HG03095 (cell line): ENCODE measurements at regions not wholly inside any gene's neighbourhood (a gene's known extent, or its start where the extent isn't known, plus 50 kb on each side); places are given as distances from the start of the nearest gene placed in this dataset.
"Not testable (repeated sequence)": the region's sequence is repeated elsewhere in the genome, so short reads cannot be mapped to it uniquely, and the experiment has no call there.

ENCODE experiments used
- ATAC-seq: cut with Tn5 transposase; IDR thresholded peaks from one replicate; pipeline ENCODE4 v1.9.1; 2021; ENCODE audit warnings: moderate library complexity; ENCODE audit not compliant: unreplicated experiment

GRCh38 chr17:63286254-63286653, 159.9 kb downstream of the CYB561 start:
- ATAC-seq = no peak

GRCh38 chr17:63287006-63287405, 159.1 kb downstream of the CYB561 start:
- ATAC-seq = not testable (repeated sequence)

- no peak for ATAC-seq
Observed at GRCh38 chr17:63289931-63290330, 156.2 kb downstream of the CYB561 start.

GRCh38 chr17:63290351-63290750, 155.8 kb downstream of the CYB561 start:
- ATAC-seq = no peak

- ATAC-seq = no peak
Observed at GRCh38 chr17:63290784-63291183, 155.3 kb downstream of the CYB561 start.

GRCh38 chr17:63291258-63291657, 154.8 kb downstream of the CYB561 start:
- ATAC-seq = no peak

- ATAC-seq = no peak
Observed at GRCh38 chr17:63292421-63292820, 153.7 kb downstream of the CYB561 start.

GRCh38 chr17:63293323-63294075, 152.6 kb downstream of the CYB561 start:
- ATAC-seq = no peak

- no peak for ATAC-seq
Observed at GRCh38 chr17:63294776-63295175, 151.3 kb downstream of the CYB561 start.

- ATAC-seq = no peak
Observed at GRCh38 chr17:63295288-63295687, 150.8 kb downstream of the CYB561 start.

- ATAC-seq = no peak
Observed at GRCh38 chr17:63295839-63296590, 150.1 kb downstream of the CYB561 start.

GRCh38 chr17:63298916-63299315, 147.2 kb downstream of the CYB561 start:
- ATAC-seq = not testable (repeated sequence)

GRCh38 chr17:63304704-63305261, 141.3 kb downstream of the CYB561 start:
- no peak for ATAC-seq

- no peak for ATAC-seq
Observed at GRCh38 chr17:63305857-63306256, 140.2 kb downstream of the CYB561 start.

GRCh38 chr17:63306855-63307254, 139.3 kb downstream of the CYB561 start:
- ATAC-seq = no peak

- ATAC-seq = no peak
Observed at GRCh38 chr17:63308272-63308671, 137.8 kb downstream of the CYB561 start.

GRCh38 chr17:63309021-63309420, 137.1 kb downstream of the CYB561 start:
- no peak for ATAC-seq

GRCh38 chr17:63311416-63311937, 134.6 kb downstream of the CYB561 start:
- ATAC-seq = no peak

- ATAC-seq = no peak
Observed at GRCh38 chr17:63314761-63315160, 131.3 kb downstream of the CYB561 start.

- no peak for ATAC-seq
Observed at GRCh38 chr17:63316100-63316499, 130.0 kb downstream of the CYB561 start.

- no peak for ATAC-seq
Observed at GRCh38 chr17:63317166-63317840, 128.8 kb downstream of the CYB561 start.
